ENCODE measurements at regions not wholly inside any gene's neighbourhood (a gene's known extent, or its start where the extent isn't known, plus 50 kb on each side); places are given as distances from the start of the nearest gene placed in this dataset.
"Not testable (repeated sequence)": the region's sequence is repeated elsewhere in the genome, so short reads cannot be mapped to it uniquely, and the experiment has no call there.

DNA sequence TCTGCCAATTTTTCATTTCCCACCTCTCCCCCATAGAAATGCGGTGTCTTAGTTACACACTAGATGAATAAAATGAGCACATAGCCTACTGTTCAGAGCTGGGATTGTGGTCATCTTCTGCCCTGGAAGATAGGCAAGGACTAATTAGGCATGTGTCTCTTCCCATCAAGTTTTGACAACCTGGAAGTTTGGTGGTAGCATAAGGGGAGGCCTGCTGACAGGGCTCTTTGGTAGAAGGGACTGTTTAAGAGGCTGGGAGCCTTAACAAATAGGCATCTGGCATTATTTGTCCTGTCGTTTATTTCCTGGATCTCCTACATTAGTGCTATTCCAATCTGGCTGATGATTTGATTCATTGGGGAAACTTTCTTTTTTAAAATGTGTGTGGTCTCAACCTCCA, 512.3 kb downstream of the ZNF385D start:
- no peak for DNase-seq (ENCODE audit: low spot score)

DNA sequence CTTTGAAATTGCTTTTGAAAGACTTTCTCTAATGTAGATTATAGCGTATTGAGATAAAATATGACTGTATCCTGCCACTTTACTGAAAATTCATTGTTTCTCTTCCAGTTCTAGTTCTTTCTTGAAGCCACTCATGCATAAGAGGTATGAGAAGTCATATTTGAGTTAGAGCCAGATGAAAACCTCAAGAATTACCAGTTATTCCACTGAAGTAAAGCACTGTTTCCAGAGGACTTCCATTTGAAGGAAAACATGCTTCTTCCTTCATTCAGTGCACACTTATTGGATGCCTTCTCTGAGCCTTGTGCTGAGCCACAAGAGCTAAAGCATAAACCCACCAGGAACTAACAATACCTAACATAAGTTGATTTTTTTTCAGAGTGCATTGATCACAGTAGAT, 513.4 kb downstream of the ZNF385D start:
- DNase-seq (ENCODE audit: low spot score), result no peak

- DNase-seq (ENCODE audit: low spot score), result no peak
Observed at GRCh38 chr3:21235491-21235890, 515.5 kb downstream of the ZNF385D start.

- DNase-seq (ENCODE audit: low spot score), result no peak
Observed at GRCh38 chr3:21234933-21235332, 516.1 kb downstream of the ZNF385D start.

DNA sequence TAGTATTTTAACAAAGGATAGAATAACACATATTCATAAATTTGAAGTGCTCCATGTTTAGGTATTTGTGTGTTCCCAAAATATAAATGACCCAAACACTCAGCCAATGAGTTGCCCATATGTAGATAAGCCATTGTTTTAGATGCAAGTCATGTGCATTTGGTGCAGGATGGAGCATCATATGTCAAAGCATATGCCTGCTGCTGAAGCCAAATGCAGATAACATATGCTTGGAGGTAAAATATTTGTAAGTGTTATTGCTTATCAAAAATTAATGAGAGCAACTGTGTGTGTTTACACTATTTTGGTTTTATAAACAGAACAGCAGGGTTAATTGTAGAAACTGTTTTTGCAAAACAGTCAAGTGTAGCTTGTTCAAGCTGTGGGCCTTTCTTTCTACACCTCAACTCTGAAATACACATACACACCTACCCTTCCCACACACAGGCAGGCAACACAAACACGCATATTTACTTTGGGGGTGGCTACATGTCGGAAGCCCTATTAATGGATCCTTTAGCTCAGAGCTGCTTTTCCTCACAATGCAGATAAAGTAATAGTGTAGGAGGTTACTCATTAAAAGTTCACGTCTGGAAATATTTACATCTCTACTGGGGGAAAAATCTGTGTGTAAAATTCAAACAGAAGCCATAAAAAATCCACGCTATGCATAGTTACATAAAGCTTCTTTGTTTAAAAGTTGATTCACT, 521.4 kb downstream of the ZNF385D start:
- no peak for DNase-seq (ENCODE audit: low spot score)

- DNase-seq (ENCODE audit: low spot score), result no peak
Observed at GRCh38 chr3:21226086-21226485, 524.9 kb downstream of the ZNF385D start.

DNA sequence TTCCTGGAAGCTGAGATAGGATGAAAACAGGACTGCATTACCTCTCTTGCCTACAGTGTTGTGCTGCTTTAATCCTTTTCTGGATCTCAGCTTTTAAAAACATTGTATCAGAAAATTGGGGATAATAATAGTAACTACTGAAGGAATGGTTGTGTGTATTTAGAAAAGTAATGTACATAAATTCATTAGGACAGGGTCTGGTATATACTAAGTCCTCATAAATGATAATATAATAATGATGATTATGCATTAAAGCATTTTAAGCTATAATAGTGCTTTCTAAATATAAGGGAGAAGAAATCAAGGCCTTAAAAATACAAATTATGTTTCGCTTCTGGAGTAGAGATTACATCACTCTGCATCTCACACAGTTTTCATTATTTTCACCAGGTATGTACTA, 530.1 kb downstream of the ZNF385D start:
- DNase-seq (ENCODE audit: low spot score), result no peak

DNA sequence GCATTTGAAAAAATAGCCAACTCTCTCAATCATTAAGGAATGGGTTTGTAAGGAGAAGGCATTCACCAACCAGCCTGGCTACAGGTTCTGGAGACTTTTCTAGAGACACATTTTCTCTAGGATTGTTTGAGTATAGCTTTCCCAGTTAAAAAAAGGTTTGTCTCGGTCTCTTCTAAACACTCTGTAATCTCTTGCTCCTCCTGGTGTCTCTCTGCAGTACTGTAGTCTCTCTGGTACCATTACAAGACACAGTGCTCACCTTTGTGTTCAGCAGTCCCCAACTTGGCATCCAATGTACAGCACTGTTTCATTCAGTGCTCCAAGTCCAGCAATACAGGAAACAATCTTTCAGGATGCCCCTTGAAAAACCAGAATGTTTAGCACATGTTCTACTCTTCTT, 534.4 kb downstream of the ZNF385D start:
- peak; percentile 12 for DNase-seq (ENCODE audit: low spot score)

- DNase-seq (ENCODE audit: low spot score), result not testable (repeated sequence)
Observed at GRCh38 chr3:21204122-21204521, 546.9 kb downstream of the ZNF385D start.

GRCh38 chr3:21195203-21195602, 555.8 kb downstream of the ZNF385D start:
- no peak for DNase-seq (ENCODE audit: low spot score)

DNA sequence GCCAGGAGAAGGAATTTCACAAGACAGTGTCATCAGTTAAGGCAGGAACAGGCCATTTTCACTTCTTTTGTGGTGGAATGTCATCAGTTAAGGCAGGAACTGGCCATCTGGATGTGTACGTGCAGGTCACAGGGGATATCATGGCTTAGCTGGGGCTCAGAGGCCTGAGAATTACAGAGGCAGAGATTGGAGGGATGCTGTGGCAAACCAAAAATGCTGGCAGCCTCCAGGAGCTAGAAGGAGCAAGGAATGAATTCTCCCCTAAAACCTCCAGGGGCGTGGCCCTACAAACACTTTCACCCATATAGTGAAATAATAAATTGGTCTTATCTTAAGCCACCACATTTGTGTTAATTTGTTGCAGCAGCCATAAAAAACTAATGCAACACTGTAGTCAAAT, 557.0 kb downstream of the ZNF385D start:
- DNase-seq (ENCODE audit: low spot score), result not testable (repeated sequence)

- no peak for DNase-seq (ENCODE audit: low spot score)
Observed at GRCh38 chr3:21188459-21188858, 562.6 kb downstream of the ZNF385D start.

GRCh38 chr3:21185816-21186314, 565.1 kb downstream of the ZNF385D start:
- DNase-seq (ENCODE audit: low spot score), result no peak

GRCh38 chr3:21174461-21174860, 576.5 kb downstream of the ZNF385D start:
- DNase-seq (ENCODE audit: low spot score), result no peak

GRCh38 chr3:21170964-21171363, 580.0 kb downstream of the ZNF385D start:
- DNase-seq (ENCODE audit: low spot score), result peak; percentile 32

DNA sequence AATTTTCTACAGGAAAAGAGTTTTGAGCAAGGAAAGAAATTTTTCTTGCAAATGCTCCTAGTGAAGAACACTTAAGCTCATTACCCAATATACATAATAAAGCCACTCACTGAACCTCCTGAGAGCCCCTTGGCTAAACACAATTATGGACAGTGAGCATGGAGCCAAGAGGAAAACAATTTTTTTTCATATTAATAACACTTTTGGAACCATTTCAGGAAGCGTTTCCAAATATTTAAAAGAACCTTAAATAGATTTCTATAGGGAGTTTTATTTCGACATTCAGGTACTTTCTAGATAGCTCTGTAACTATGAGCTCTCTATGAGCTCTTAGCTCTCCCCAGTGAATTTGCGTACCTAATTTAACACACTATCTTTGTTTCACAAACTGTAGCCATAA, 581.1 kb downstream of the ZNF385D start:
- DNase-seq (ENCODE audit: low spot score), result no peak

- DNase-seq (ENCODE audit: low spot score), result no peak
Observed at GRCh38 chr3:21168471-21168870, 582.5 kb downstream of the ZNF385D start.

DNA sequence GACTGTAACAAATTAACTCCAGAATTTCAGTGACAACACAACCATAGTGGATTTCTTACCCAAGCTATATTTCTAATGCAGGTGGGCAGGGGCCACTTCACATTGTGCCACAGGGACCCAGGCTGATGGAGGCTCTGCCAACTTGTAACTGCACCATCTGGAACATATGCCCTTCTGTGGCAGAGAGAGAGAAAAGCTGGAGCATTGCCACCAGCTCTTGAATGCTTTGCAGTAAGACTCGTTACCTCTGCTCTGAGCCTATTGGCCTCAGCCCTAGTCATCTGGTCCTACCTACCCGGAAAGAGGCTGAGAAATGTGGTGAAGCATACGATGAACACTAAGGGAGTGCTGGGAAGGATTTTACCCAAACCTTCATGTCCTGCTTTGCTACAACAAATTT, 587.1 kb downstream of the ZNF385D start:
- no peak for DNase-seq (ENCODE audit: low spot score)

- no peak for DNase-seq (ENCODE audit: low spot score)
Observed at GRCh38 chr3:21159543-21159906, 591.5 kb downstream of the ZNF385D start.

GRCh38 chr3:21158861-21159542, 592.0 kb downstream of the ZNF385D start:
- peak; percentile 17 for DNase-seq (ENCODE audit: low spot score)

DNA sequence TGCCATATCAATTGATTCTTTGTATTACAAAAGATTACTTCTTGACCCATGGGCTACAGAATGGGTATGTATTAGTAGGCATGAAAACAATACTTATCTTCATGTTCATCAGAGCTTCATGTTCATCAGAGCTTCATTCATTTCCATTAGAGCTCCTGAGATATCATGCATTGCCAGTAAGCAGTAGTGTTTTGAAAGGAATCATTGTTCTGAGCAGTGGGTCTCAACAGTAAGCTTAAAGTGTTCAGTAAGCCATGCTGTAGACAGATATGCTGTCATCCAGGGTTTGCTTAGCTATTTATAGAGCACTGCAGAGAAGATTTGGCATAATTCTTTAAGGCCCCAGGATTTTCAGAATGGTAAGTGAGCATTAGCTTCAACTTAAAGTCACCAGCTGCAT, 596.1 kb downstream of the ZNF385D start:
- no peak for DNase-seq (ENCODE audit: low spot score)

DNA sequence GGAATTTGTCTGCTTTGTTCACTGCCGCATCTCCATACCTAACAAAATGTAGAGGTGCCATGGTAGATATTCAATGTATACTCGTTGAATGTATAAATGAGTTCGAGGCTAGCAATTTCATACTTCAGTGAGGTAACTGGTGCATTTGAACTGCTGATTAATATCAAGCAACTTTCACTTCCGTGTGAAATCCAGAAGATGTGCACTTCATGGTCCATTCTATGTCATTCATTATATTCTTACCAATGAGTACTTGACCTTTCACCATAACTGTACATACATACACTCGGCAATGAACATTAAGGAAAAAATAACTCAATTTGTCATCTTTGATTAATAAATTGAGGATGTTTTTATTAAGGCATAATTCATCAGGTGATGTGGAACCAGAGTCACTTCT, 598.5 kb downstream of the ZNF385D start:
- DNase-seq (ENCODE audit: low spot score), result no peak

DNA sequence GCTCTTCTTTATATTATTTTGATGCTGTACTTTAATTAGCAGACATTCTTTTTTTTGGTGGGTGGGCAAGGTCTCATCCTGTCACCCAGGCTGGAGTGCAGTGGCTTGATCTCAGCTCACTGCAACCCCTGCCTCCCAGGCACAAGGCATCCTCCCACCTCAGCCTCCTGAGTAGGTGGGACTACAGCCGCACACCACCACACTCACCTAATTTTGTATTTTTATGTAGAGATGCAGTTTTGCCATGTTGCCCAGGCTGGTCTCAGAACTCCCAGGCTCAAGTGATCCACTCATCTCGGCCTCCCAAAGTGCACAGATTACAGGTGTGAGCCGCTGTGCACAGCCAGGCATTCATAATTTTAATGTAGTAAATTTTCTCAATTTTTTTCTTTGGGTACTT, 608.1 kb downstream of the ZNF385D start:
- peak; percentile 20 for DNase-seq (ENCODE audit: low spot score)

All from SK-N-DZ (cell line).